Brain pericyte (primary cell): ENCODE measurements at regions not wholly inside any gene's neighbourhood (a gene's known extent, or its start where the extent isn't known, plus 50 kb on each side); places are given as distances from the start of the nearest gene placed in this dataset.
"Not testable (repeated sequence)": the region's sequence is repeated elsewhere in the genome, so short reads cannot be mapped to it uniquely, and the experiment has no call there.

Experiments used
- DNase-seq: peaks from one replicate; pipeline ENCODE4 v3.0.0-alpha.2; 2012; ENCODE audit warnings: low read depth, low spot score

DNA sequence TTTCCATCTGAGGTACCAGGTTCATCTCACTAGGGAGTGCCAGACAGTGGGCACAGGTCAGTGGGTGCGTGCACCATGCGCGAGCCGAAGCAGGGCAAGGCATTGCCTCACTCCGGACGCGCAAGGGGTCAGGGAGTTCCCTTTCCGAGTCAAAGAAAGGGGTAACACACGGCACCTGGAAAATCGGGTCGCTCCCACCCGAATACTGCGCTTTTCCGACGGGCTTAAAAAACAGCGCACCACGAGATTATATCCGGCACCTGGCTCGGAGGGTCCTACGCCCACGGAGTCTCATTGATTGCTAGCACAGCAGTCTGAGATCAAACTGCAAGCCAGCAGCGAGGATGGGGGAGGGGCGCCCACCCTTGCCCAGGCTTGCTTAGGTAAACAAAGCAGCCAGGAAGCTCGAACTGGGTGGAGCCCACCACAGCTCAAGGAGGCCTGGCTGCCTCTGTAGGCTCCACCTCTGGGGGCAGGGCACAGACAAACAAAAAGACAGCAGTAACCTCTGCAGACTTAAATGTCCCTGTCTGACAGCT lies 242.5 kb downstream of the CYLC2 start:
- DNase-seq = not testable (repeated sequence)

DNA sequence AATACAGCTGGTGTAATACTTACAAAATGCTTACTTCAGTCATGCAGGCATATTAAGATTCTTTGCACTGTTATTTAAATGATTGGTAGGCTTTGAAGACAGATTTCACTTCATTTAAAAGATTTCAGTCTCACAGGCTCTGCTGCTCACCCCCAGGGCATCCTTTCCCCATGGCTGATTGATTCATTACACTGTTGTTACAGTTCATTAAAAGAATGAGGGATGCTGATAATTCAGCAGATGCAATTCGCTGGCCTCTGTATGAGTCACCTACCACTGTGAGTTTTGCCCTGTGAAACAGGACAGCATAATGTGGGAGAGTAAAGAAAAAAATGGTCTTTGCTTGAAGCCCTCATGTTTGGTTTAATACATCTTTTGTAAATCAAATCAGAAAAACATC lies 246.9 kb downstream of the CYLC2 start:
- DNase-seq = peak; percentile 5

DNA sequence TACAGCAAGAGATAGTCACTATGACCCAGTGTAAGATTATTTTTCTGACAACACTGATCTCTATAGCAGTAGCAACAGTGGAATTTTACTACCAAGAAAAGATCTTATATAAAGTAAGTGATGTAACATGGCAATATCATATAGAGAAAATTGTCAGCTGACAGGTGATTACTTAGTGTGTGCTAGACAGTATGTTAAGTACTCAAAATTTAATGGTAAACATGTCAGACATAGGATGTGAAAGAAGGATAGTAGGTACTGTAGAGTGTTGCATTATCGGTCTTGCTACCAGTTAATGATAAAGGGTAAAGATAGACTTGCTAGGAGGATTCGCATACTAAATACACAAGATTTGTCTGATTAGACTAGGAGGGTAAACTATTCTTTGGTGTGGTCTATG lies 247.4 kb downstream of the CYLC2 start:
- no peak for DNase-seq

DNA sequence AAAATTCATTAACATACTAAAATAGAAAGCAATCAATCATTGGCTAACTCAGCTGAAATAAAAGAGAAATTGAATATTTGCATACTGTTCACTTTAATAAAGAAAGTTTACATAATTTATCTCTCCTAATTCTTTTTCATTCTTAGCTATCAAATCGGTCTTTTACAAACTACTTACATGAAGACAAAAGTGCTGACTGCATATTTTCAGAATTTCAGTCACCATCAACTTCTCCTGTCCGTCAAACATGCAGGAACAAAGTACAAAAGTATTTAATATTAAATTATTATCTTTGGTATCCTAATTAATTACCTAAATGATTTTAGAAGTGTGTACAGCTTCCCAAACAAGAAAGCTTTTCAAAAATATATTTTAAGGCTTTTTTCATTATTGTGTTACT lies 248.4 kb downstream of the CYLC2 start:
- DNase-seq = no peak

DNA sequence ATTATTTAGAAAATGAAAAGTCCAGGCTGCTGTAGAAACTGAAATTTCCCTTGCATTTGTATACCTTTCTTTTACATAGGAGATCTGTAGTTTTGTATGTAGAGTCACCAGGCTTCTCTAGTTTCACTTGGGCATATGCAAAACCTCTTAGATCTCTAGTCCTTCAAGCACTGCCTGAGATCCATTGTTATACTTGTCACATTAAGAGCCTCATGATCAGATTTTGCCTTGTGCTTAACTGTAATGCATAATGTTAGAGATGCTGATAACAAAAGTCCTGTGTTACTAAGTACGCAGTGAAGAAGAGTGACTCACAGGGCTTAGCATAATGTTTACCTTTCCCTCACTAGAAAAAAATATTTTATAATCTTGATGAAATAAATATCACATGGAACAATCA lies 250.2 kb downstream of the CYLC2 start:
- no peak for DNase-seq

DNA sequence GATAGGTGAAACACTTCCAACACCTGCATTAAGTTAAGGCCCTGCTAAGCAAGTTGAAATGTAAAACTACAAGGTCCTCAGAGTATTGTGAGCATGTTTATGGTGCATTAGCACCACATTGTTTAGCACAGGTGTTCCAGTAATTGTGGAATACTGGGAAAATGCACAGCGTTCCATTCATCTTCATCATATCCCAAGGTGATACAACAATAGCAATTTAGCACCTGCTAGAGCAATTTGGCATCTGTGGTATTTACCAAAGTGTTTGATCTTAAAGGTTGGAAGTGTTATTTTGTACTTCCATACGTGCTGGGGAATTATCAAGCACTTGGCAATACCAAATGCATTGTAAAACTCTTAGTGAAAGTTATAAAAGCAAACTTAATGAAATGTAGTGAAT lies 266.8 kb downstream of the CYLC2 start:
- no peak for DNase-seq

DNA sequence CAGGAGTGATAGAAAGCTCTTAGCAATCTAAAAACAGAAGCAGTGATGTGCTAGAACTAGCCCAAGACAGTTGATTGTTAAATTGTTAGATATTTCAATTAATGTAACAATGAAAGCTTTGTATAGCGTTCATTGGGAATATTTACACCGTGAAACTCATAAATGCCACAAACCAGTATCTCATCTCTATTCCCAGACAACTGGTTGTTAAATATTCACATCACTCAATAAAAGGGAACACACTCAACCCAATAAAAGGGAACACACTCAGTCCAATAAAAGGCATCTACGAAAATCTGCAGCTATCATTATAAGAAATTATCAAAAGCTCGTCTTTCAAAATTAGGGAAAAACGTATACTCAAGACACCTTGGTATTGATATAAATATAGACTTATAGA lies 270.9 kb downstream of the CYLC2 start:
- no peak for DNase-seq

DNA sequence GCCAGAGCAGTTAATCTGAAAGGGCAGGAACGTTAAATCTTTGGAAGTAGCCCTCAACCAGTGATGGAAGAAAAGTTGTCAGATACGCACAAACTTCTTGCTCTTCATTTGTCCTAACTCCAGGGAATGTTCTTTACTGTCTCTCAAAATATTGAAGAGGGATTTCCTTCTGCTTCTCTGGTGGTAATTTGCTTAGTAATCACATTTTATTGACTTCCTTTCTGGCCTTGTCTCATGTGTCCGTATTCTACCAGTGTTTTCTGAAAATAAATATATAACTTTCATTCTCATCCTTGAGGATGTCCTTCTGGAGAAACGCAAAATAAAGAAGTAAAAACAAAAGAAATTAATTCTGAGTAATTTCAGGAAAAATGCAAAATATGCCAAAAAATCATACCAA lies 282.1 kb downstream of the CYLC2 start:
- DNase-seq = no peak

DNA sequence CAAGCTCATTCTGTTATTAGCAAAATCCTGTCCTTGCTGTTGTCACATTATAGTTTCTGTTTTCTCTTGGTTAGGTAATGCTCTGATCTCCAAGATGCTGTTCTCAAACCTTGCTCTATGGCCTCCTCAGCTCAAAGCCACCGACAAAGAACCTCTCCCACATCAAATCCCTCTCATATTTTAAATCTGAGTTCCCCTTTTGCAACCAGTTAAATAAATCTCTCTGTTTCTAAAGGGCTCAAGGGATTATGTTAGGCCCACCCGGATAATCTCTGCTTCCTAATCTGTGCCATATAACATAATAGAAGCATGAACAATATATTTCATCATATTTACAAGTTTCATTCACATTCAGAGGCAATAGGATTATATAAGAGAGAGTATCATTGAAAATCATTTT lies 286.0 kb downstream of the CYLC2 start:
- DNase-seq = no peak

DNA sequence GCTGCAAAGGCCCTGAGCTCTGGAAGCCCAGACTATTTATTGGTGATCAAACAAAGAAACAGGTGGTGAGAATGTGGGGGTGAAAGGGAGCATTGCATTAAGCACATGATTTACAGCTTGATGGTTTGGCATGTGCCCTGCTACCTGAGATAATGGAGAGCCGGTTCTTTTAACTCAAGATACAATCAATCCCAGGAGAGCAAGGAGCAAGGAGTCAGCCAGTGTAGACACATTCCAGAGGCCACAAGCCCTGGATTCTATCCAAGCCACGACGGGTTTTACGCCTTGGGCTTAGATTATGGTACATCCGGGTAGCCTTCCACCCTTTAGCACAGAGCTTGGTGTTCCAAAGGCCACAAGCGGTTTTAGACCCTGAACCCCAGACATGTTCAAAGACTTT lies 292.2 kb downstream of the CYLC2 start:
- DNase-seq = no peak

DNA sequence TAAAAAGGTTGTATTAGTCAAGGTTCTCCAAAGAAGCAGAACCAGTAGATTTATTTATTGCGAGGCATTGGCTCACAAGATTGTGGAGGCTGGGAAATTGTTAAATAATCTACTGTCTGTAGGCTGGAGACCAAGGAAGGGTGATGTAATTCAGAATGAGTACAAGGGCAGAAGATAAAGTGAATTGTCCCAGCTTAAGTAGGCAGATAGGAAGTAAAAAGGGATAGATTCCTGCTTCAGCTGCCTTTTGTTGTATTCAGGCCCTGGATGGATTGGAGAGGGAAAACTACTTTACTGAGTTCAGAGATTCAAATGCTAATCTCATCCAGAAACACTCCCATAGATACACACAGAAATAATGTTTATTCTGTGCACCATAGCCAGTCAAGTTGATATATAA lies 301.1 kb downstream of the CYLC2 start:
- no peak for DNase-seq

DNA sequence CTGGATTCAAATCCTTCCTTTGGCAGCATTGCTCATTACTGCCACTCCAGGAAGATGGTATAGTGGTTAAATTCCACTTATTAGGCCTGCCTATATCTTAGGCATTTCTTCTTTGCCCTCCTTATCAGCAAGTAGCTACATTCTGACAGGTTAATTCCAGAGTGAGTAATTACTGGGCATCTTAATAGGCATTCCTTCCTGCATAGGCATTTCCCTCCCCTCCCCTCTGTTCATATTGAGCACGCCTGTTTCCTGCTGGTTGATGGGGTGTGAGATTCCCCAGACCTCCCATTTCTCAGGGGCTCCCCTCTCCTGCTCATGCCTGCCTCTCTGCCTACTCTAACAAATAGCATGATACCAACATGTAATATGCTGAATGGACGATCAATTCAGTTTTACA lies 305.9 kb downstream of the CYLC2 start:
- DNase-seq = no peak

DNA sequence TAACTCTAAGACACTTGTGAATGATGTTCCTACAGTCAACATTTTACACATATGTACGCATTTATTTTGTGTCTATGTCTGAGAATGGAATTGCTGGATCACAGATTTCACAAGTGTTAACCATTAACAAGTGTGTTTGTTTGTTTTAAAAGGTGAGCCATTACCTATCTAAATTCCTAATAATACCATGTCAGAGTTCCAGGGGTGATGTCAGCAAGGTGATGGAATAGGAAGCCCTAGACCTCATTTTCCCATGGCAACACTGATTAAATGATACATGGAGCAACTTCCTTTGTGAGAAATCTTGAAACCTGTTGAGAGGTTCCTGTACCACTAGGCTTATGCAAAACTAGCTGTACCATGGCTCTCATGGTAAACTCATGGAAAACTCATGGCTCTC lies 309.7 kb downstream of the CYLC2 start:
- no peak for DNase-seq

DNA sequence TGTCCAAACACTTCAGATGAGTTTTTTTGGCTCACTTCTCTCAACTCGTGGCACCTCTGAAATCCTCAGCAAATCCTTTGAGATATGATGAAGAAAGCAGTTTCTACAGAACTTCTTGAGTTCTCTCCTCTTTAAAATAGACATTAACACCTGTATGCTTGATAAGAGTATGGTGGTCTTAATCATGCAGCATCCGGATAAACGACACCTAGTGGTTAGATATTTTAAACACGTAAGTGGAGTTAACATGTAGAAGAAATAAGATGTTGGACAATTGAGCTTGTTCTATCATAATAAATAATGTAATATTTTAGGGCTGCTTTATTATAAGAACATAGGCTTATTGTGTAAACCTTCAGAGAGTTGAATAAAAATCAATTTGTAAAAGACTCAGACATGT lies 324.8 kb downstream of the CYLC2 start:
- no peak for DNase-seq

DNA sequence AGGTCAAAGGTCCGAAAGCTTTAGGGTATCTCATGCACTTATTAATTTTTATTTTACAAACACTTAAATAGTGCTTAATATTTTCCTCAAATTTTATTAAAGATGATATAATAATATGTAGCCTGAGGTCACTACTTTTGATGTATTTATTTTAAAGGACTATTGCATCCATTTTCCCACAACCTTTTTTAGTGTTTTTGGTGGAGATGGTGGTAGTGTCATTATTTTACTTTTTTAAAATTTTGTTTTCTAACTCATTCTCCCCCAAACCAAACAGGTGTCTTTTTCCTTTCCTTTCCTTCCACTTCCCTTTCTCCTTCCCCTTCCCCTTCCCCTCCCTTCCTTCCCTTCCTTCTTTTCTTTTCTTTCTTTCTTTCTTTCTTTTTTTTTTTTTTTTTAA lies 328.6 kb downstream of the CYLC2 start:
- no peak for DNase-seq

DNA sequence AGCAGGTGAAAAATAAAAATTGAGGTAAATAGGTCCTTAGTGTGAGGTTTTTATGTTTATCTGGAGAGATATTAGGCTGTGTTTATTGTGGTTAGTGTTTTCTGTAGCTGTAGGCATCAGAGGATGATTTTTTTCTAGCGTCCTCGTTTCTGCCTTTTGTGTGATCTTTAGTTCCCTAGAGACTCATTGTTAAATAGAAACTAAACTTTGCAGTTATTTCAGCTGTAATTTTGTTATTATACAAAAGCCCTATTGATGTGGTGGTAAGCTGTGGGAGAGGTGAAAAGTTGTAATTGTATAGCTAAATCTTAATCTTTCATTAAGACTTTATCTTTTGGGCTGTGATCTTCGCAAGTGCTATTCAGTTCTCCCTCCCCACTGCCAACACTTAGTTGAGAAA lies 340.3 kb downstream of the CYLC2 start:
- DNase-seq = peak; percentile 50

DNA sequence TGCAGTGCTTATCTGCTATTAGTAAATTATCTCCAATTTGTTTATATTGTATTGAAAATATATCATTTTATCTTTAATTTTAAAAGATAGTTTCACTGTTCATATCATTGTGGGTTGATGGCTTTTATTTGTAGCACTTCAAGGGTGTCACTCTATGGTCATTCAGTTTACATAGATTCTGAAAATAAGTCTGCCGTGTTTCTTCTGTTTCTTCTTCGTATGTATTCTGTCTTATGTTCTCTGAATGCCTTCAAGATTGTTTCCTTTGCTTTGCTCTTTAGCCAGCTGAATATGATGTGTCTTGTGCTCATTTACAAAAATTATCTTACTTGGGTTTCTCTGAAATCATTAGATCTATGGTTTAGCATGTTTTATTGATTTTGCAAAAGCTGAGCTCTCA lies 359.9 kb downstream of the CYLC2 start:
- DNase-seq = no peak

DNA sequence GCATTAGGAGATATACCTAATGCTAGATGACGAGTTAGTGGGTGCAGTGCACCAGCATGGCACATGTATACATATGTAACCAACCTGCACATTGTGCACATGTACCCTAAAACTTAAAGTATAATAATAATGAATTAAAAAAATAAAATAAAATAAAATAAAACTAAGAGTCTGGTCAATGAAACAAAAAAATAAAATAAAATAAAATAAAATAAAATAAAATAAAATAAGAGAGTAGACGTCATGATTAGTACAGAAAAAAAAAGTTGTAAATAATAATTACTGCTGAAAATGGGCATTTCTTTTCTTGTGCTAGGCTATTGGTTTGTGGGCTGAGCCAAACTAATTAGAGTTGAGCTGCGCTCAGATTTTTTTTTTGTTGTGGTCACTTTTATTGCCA lies 362.8 kb downstream of the CYLC2 start:
- DNase-seq = not testable (repeated sequence)

DNA sequence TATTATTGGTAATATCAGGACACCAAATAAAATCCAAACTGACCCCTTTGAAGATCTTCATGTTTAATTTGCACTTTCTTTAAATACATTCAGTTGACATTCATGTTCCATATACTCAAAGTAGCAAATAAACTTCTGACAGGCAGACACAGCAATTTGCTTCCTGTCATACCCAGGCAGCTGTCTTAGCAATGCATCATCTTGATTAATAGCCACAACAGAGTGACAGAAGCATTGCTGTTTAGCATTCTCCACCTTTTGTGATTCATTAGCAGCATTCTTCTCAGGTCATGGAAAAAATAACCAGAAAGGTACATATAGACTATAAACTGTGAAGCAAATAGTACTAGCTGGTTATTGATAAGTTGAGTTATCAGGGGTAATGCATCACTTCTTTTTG lies 366.8 kb downstream of the CYLC2 start:
- no peak for DNase-seq

DNA sequence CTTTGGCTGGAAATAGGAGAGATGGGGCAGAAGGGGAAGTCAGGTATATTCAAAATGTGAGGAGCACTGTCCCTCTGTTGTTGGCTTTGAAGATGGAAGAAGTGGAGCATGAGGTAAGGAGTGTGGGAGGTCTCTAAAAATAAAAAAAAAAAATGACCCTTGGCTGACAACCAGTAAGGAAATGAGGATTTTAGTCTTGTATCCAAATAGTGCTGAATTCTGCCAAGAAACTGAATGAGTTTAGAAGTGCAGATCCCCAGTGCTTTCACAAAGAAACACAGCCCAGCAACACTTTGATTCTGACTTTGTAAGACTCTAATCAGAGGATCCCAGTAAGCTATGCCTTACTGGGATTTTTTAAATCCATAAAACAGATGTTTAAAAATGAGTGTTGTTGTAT lies 367.9 kb downstream of the CYLC2 start:
- DNase-seq = no peak

DNA sequence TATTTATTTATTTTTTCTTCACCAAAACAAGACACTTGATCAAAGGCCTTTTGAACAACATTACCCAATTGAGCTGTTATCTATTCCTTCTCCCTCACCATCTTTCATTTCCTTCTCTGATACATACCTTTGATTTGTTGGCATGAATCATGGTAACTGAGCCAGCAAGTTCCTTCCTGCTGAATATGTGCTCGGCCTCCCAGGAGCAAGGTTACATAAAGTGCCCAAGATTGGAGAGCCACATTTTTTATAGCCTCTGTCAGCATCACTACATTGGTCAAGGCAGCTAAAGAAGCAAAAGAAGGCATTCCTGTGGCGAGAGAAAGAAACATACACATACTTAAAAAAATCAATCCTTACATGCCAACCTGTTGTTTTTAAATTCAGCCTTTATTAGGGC lies 369.6 kb downstream of the CYLC2 start:
- DNase-seq = peak; percentile 79

DNA sequence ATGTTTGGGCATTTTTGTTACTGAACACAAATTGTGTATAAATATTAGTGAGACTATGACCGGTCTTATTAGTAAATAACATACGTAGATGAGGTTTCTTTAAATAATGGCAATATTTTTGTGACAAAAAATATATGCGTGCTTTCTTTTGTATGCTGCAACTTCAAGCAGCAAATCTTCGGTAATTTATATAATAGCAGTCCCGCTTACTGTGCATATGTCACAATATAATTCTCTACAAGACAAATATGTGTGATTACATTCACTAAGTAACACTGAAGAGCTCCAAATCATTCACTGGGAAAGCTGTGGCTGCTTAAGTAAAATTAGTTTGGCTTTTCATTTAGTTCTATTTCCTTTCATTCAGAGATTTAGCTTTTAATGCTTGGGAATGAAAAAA lies 376.0 kb downstream of the CYLC2 start:
- no peak for DNase-seq

DNA sequence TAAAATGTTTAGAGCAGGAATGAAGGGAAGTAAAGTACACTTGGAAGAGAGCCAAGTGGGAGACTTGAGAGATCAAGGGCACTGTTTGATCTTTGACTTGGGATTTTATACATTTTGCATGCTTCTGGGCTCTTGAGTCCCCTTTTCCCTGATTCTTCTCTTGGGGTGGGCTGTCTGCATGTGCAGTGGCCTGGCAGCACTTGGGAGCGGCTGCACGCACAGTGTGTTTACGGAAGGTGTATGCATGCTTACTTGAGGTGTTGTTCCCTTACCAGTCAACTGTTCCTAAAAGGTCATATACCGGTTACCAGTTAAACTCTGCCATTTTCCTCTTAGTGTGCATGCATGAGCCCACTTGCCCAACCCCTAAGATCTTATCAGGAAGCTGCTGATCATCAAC lies 377.7 kb downstream of the CYLC2 start:
- no peak for DNase-seq

DNA sequence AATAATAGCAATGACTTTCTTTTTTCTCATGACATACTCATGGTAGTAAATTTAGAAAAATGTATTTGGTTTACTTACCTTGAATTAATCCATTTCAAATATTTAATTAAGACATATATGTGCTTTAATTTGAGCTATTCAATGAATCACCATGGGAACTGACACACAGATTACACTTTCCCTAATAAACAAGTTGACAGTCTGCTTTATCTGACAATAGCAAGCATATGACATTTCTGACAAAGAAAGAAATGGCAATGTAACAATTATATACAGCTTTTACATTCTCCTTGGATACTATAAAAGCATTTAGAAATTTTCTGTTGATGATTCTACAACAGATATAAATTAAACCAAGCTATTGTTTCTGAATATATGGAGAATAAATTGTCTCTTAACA lies 382.5 kb downstream of the CYLC2 start:
- DNase-seq = no peak
